ENCODE measurements at regions not wholly inside any gene's neighbourhood (a gene's known extent, or its start where the extent isn't known, plus 50 kb on each side); places are given as distances from the start of the nearest gene placed in this dataset.

DNA sequence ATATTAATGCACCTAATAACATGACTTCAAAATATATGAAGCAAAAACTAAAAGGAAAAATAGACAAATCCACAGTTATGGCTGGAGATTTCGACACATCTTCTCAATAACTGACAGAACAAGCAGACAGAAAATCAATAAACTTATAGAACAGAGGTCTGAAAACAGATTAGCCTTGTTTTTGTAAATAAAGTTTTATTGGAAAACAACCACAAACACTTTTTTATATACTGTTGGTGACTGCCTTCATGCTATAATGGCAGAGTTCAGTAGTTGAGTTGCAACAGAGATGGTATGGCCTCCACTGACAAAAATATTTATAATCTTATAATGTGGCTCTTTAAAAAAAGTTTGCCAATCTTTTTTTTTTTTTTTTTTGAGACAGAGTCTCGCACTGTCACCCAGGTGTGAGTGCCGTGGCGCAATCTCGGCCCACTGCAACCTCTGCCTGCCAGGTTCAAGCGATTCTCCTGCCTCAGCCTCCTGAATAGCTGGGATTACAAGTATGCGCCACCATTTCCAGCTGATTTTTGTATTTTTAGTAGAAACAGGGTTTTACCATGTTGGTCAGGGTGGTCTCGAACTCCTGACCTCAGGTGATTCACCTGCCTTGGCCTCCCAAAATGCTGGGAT, 52.2 kb upstream of the GATA2 start:
- TF ChIP-seq JUN (CRISPR knock-in tag; IDR thresholded peaks at IDR 0.05) (no peak), SP1 (CRISPR knock-in tag; conservative IDR thresholded peaks at IDR 0.05) (no peak), NR3C1 (CRISPR knock-in tag; conservative IDR thresholded peaks at IDR 0.05; ENCODE audit: low read depth) (no peak), ZNF121 (CRISPR knock-in tag; IDR thresholded peaks at IDR 0.05) (no peak), GABPB1 (CRISPR knock-in tag; IDR thresholded peaks at IDR 0.05) (no peak), ZNF317 (CRISPR knock-in tag; IDR thresholded peaks at IDR 0.05; ENCODE audit: borderline replicate concordance, low read depth) (no peak), ZNF138 (CRISPR knock-in tag; conservative IDR thresholded peaks at IDR 0.05) (no peak), FOXP1 (CRISPR knock-in tag; IDR thresholded peaks at IDR 0.05; ENCODE audit: borderline replicate concordance) (no peak)
- TF ChIP-seq, protein P1, sequence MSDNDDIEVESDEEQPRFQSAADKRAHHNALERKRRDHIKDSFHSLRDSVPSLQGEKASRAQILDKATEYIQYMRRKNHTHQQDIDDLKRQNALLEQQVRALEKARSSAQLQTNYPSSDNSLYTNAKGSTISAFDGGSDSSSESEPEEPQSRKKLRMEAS (CRISPR knock-in tag; IDR thresholded peaks at IDR 0.05): no peak
- TF ChIP-seq, protein P2, sequence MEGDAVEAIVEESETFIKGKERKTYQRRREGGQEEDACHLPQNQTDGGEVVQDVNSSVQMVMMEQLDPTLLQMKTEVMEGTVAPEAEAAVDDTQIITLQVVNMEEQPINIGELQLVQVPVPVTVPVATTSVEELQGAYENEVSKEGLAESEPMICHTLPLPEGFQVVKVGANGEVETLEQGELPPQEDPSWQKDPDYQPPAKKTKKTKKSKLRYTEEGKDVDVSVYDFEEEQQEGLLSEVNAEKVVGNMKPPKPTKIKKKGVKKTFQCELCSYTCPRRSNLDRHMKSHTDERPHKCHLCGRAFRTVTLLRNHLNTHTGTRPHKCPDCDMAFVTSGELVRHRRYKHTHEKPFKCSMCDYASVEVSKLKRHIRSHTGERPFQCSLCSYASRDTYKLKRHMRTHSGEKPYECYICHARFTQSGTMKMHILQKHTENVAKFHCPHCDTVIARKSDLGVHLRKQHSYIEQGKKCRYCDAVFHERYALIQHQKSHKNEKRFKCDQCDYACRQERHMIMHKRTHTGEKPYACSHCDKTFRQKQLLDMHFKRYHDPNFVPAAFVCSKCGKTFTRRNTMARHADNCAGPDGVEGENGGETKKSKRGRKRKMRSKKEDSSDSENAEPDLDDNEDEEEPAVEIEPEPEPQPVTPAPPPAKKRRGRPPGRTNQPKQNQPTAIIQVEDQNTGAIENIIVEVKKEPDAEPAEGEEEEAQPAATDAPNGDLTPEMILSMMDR (IDR thresholded peaks at IDR 0.05): no peak
- TF ChIP-seq, protein P3, sequence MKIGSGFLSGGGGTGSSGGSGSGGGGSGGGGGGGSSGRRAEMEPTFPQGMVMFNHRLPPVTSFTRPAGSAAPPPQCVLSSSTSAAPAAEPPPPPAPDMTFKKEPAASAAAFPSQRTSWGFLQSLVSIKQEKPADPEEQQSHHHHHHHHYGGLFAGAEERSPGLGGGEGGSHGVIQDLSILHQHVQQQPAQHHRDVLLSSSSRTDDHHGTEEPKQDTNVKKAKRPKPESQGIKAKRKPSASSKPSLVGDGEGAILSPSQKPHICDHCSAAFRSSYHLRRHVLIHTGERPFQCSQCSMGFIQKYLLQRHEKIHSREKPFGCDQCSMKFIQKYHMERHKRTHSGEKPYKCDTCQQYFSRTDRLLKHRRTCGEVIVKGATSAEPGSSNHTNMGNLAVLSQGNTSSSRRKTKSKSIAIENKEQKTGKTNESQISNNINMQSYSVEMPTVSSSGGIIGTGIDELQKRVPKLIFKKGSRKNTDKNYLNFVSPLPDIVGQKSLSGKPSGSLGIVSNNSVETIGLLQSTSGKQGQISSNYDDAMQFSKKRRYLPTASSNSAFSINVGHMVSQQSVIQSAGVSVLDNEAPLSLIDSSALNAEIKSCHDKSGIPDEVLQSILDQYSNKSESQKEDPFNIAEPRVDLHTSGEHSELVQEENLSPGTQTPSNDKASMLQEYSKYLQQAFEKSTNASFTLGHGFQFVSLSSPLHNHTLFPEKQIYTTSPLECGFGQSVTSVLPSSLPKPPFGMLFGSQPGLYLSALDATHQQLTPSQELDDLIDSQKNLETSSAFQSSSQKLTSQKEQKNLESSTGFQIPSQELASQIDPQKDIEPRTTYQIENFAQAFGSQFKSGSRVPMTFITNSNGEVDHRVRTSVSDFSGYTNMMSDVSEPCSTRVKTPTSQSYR (CRISPR knock-in tag; IDR thresholded peaks at IDR 0.05): no peak
- TF ChIP-seq, protein P4, sequence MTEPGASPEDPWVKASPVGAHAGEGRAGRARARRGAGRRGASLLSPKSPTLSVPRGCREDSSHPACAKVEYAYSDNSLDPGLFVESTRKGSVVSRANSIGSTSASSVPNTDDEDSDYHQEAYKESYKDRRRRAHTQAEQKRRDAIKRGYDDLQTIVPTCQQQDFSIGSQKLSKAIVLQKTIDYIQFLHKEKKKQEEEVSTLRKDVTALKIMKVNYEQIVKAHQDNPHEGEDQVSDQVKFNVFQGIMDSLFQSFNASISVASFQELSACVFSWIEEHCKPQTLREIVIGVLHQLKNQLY (CRISPR knock-in tag; IDR thresholded peaks at IDR 0.05): no peak

Data from WTC11 (cell line).